ENCODE measurements at regions not wholly inside any gene's neighbourhood (a gene's known extent, or its start where the extent isn't known, plus 50 kb on each side); places are given as distances from the start of the nearest gene placed in this dataset.
"Not testable (repeated sequence)": the region's sequence is repeated elsewhere in the genome, so short reads cannot be mapped to it uniquely, and the experiment has no call there.

- H3K9me3 ChIP-seq: no peaks in the 10 kb centered on the region
- no peaks in the 10 kb centered on the region for H3K27me3 ChIP-seq
- no peak overlapping the region for H3K4me3 ChIP-seq
- DNase-seq: no peak
- no peaks in the 10 kb centered on the region for H3K4me1 ChIP-seq
- intact Hi-C loops (cut with DNase I; ENCODE audit: low total_unique reads): no loop called here
- no peak for TF ChIP-seq CTCF (IDR thresholded peaks at IDR 0.05)
- H3K27ac ChIP-seq: no peak overlapping the region
- no peaks in the 10 kb centered on the region for H3K36me3 ChIP-seq
These were observed 120.5 kb upstream of the DAB1 start for GRCh38 chr1:57544345-57544744.

GRCh38 chr1:57536749-57537423, 113.0 kb upstream of the DAB1 start:
- intact Hi-C loops (cut with DNase I; ENCODE audit: low total_unique reads): no loop called here
- Histone ChIP-seq H3K4me1 (no peaks in the 10 kb centered on the region), H3K27me3 (no peaks in the 10 kb centered on the region), H3K36me3 (no peaks in the 10 kb centered on the region), H3K27ac (no peak overlapping the region), H3K9me3 (no peaks in the 10 kb centered on the region), H3K4me3 (no peak overlapping the region)
- DNase-seq: no peak
- TF ChIP-seq CTCF (IDR thresholded peaks at IDR 0.05): no peak

GRCh38 chr1:57532299-57532698, 108.4 kb upstream of the DAB1 start:
- intact Hi-C loops (cut with DNase I; ENCODE audit: low total_unique reads): no loop called here
- TF ChIP-seq CTCF (IDR thresholded peaks at IDR 0.05): no peak
- no peak for DNase-seq

GRCh38 chr1:57530911-57531260, 107.0 kb upstream of the DAB1 start:
- intact Hi-C loops (cut with DNase I; ENCODE audit: low total_unique reads); DNase-seq; H3K4me1 ChIP-seq; H3K27me3 ChIP-seq; H3K4me3 ChIP-seq; H3K36me3 ChIP-seq; H3K27ac ChIP-seq; H3K9me3 ChIP-seq: not testable (repeated sequence)

More at GRCh38 chr1:57532299-57532698, 108.4 kb upstream of the DAB1 start:
- no peaks in the 10 kb centered on the region for H3K4me1 ChIP-seq
- no peak overlapping the region for H3K27ac ChIP-seq
- no peaks in the 10 kb centered on the region for H3K27me3 ChIP-seq
- H3K9me3 ChIP-seq: no peaks in the 10 kb centered on the region
- no peaks in the 10 kb centered on the region for H3K36me3 ChIP-seq
- no peak overlapping the region for H3K4me3 ChIP-seq

GRCh38 chr1:57530206-57530910, 106.5 kb upstream of the DAB1 start:
- no peak for TF ChIP-seq CTCF (IDR thresholded peaks at IDR 0.05)
- H3K9me3 ChIP-seq: no peaks in the 10 kb centered on the region
- DNase-seq: no peak
- intact Hi-C loops (cut with DNase I; ENCODE audit: low total_unique reads): no loop called here
- H3K4me1 ChIP-seq: no peaks in the 10 kb centered on the region
- H3K36me3 ChIP-seq: no peaks in the 10 kb centered on the region
- no peak overlapping the region for H3K27ac ChIP-seq
- H3K4me3 ChIP-seq: no peak overlapping the region
- no peaks in the 10 kb centered on the region for H3K27me3 ChIP-seq

- intact Hi-C loops (cut with DNase I; ENCODE audit: low total_unique reads): no loop called here
These were observed 98.7 kb upstream of the DAB1 start for GRCh38 chr1:57522575-57522974.

More at GRCh38 chr1:57522575-57522974, 98.7 kb upstream of the DAB1 start:
- H3K27me3 ChIP-seq: no peaks in the 10 kb centered on the region
- H3K36me3 ChIP-seq: no peaks in the 10 kb centered on the region
- no peaks in the 10 kb centered on the region for H3K9me3 ChIP-seq
- H3K4me1 ChIP-seq: no peaks in the 10 kb centered on the region
- no peak overlapping the region for H3K4me3 ChIP-seq
- H3K27ac ChIP-seq: no peak overlapping the region
- no peak for DNase-seq
- no peak for TF ChIP-seq CTCF (IDR thresholded peaks at IDR 0.05)
